HG03565 (cell line): ENCODE measurements at regions not wholly inside any gene's neighbourhood (a gene's known extent, or its start where the extent isn't known, plus 50 kb on each side); places are given as distances from the start of the nearest gene placed in this dataset.

Source experiments
- ATAC-seq: cut with Tn5 transposase; IDR thresholded peaks from one replicate; pipeline ENCODE4 v1.9.1; 2021; ENCODE audit warnings: mild to moderate bottlenecking, moderate library complexity; ENCODE audit not compliant: unreplicated experiment

DNA sequence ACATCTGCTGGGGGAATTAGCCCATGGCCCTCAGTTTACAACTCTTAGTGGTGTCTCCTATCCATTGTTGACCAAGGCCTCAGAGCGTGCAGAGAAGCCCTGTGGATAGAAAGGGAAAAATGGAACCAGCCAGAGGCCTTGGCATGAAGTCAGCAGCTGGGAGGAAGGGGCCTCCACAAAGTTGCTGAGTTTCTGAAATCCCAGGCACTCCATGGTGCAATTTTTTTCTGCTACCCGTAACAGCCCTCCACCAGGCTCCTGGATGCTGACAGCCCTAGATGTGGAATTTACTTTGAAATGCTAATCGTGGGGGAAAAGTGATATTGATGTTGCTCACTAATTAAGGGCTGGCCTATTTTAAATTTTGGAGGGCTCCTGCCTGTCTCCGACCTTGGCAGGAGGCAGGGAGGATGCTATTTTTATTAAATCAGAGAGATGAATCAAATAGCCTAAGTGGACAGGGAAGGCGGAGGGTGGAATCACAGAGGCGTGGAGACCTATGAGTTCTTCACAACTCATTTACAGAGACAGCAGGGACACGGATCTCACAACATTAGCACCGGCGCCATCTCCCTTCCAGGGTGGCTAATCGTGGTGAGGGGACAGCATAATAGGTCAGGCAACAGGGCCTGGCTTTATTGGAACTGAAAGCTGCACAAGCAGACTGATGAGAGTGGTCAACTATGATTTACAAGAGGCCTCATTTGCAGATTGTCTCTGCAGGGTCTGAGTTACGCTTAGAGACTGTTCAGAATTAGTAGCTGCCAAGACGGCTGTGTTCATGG, 99.8 kb upstream of the WSCD2 start:
- ATAC-seq: no peak

- no peak for ATAC-seq
These were observed 96.0 kb upstream of the WSCD2 start for GRCh38 chr12:108033090-108033489.

DNA sequence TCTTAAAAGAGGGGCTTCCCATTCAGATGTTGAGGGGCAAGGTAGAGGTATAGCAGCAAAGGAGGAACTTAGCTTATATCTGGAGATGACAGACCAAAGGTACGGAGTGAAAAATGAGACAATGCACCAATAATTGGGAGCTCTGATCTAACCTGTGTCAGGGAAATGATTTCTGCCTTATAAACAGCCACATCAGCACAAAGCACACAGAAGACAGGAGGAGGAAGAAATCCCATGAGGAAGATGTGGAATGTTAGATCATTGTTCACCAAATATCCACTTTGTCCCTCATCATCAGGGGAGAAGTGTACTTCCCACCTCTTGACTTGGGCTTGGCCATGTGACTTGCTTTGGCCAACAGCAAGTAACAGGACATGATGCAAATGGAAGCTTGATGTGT, 93.7 kb upstream of the WSCD2 start:
- ATAC-seq: no peak

DNA sequence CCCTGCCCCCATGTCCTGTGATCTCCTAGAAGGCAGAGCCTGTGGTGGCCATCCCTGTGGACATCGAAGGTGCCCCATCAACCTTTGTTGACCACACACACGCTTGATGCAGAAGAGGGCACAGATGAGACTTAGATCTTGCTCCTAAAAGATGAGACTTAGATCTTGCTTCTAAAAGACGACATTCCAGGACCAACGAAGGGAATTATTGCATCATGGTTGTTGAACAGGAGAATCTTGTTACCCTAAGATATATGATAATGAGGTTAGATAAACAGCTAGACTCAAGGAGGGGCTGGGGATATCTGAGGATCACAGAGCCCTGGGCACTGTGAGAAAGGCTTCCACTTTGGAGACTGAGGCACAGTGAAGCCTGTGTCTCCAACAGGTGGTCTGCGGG, 91.1 kb upstream of the WSCD2 start:
- ATAC-seq: no peak

GRCh38 chr12:108039794-108040193, 89.3 kb upstream of the WSCD2 start:
- no peak for ATAC-seq

GRCh38 chr12:108040947-108041346, 88.1 kb upstream of the WSCD2 start:
- ATAC-seq: no peak

DNA sequence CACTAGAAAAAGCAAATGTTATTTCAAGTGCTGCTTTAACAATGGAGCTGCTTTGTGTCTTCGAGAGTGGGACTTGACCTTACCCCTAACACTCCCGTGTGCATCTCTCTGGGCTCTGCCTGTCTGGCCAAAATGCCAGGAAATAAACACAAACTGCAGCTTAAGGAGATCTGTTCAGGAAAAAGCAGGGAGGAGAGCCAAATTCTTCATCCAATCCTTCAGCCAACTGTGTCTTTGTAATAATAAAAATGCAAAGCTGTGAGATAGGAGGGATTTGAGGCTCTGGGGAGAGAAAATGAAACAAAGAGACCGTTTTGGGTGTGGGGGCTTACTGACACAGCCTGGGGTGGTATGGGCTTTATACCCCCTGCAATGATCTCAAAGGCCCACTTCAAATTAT, 85.8 kb upstream of the WSCD2 start:
- no peak for ATAC-seq

- ATAC-seq: no peak
These were observed 85.1 kb upstream of the WSCD2 start for GRCh38 chr12:108043750-108044533.

GRCh38 chr12:108046135-108046534, 83.0 kb upstream of the WSCD2 start:
- ATAC-seq: no peak

DNA sequence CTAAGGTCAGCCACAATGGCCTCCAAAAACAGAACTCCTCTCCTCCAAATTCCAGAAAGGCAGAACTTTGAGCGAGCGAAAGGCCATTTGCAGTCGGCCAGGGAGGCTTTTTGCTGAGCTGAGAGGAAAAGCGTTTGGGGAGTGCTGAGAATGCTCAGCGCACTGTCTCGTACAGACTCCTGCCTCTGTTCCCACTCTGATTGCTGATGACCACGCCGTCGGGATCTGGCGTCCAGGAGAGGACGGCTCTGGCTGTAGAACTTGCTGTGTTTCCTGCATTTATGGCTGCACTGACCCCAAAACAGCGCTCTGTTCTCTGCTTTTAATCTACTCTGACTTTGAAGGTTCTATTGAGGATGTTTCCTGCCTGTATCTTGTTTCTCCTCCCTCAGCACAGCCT, 82.4 kb upstream of the WSCD2 start:
- no peak for ATAC-seq

GRCh38 chr12:108047071-108047550, 82.0 kb upstream of the WSCD2 start:
- no peak for ATAC-seq

DNA sequence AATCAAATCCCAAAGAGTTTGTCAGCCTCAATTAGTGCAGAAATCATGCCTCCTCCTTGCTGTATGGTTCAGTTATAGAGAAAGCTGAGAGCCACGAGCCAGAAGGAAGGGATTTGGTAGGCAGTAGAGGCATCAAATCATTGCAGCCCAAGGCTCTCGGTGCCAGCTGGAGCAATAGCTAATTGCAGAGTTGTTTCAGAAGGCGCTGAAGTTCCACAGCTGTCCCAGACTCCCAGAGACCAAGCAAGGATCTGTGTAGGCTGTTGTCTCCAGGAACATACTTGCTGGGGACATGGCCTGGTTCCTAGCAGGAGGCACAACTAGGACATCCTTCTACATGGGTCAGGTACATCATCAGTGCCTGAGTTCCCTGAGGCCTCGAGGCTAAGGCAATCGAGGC, 80.4 kb upstream of the WSCD2 start:
- ATAC-seq: no peak

DNA sequence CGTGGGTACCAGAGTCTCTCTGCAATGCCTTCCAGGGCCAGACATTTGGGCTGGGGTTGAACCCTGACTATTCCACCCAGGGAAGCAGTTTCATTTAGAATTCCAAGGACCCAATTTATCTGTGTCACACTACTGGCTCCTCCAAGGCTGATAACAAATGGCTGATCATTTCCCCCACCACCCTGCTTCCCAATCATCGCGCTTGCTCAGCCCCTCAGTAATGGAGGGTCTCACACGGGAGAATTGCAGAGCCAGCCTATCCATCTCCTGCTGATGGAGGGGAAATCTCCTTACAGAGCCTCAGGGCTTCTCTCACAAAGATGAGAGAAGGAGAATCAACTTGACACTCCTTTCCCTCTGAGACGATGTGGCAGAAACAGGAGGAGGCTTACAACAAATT, 78.4 kb upstream of the WSCD2 start:
- ATAC-seq: no peak

- no peak for ATAC-seq
These were observed 76.8 kb upstream of the WSCD2 start for GRCh38 chr12:108052260-108052659.

DNA sequence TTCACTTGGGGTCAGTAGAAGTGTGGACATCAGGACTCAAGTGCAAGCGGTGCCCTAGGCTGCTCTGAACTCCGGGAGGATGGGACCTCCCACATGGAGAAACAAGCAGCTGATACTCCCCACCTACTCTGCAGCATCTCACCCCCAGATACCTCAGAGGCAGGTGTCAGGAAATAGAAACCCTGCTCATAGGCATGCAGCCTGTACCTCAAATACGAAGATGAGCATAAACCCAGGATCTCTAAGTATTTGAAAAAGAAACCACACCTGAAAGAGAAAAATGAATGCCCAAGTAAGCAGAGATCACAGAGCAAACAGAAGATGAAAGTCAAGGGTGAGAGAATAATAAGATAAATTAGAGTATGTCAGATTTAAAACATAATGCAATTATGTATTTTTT, 75.6 kb upstream of the WSCD2 start:
- ATAC-seq: no peak

GRCh38 chr12:108054496-108054895, 74.6 kb upstream of the WSCD2 start:
- ATAC-seq: no peak

DNA sequence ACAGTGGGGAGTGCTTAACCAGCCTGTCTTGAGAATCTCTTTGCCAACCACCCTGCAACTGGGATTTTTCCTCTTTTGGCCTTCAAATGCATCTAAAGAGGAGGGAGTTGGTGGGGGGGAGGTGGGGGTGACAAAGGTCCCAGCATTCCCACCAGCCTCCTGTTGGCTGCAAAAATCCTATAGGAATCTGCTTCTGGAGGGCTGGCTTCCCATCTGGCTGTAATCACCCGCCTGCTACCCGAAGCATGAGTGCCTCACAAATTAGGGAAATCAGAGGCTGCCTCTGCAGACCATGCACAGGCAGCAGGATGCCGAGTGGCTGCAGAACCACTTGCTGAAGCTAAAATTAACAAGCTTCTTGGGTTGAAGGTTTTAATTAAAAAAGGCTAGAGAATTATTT, 73.9 kb upstream of the WSCD2 start:
- ATAC-seq: no peak

- no peak for ATAC-seq
These were observed 69.0 kb upstream of the WSCD2 start for GRCh38 chr12:108060067-108060466.

GRCh38 chr12:108060903-108061302, 68.2 kb upstream of the WSCD2 start:
- ATAC-seq: no peak

DNA sequence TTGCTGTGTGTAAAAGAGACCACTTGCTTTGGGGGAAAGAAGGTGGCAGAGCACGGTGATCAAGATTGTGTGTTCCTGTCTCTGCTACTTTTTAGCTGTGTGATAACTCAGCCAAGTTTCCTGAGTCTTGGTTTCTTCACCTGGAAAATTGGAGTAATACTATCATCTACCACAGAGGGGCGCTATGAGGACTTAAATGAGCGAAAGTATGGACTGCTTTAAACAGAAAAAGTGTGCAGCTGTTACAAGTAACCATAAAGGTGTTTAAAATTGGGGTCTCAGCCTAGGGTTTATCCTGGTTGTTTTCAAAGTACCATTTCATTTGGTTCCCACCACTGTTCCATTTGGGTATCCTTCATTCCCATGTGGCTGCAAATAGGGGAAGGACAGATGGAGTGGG, 65.9 kb upstream of the WSCD2 start:
- no peak for ATAC-seq

GRCh38 chr12:108065069-108065468, 64.0 kb upstream of the WSCD2 start:
- no peak for ATAC-seq
